ENCODE measurements at regions not wholly inside any gene's neighbourhood (a gene's known extent, or its start where the extent isn't known, plus 50 kb on each side); places are given as distances from the start of the nearest gene placed in this dataset.

DNA sequence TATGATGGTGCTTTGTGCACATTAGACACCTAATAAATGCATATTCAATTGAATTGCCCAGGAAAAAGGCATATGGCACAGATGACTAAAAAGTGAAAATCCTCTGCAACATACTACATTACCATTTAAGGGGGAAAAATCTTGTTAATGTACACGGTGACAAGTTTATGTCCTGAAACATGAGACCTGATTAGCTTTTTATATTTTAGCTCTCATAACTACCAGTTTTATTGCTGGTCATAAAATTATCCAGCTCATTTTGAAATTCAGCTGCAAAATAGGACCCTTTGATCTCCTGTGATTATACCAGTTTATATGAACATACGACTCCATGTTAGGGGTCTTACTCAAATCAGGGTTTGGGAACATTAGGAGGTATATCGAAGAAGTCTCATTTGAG lies 684.6 kb upstream of the CCDC54 start:
- Histone ChIP-seq H3K9me3 (ENCODE audit: control insufficient read depth, low read length) (no peaks in the 10 kb centered on the region), H3K27ac (ENCODE audit: low read depth, low read length) (no peak overlapping the region)

DNA sequence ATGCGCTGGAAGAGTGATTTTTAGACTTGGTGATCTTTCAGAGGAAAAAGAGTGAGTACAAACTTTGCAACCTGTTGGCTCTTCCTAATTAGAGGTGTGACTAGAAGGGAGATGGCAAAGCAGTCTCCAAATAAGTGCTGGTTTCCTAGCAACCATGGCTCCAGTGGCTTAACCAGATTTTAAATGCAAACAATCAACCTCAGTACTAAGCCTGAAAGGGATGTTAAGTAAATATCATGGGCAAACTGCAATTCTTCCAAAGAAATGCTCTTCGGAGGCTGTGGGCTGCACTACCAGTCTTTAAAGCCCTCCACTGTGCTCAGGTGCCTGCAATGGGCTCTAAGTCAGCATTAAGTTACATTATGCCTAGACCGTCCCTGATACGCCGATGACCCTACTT lies 678.1 kb upstream of the CCDC54 start:
- Histone ChIP-seq H3K36me3 (ENCODE audit: control insufficient read depth, insufficient read depth, low read length) (no peaks in the 10 kb centered on the region), H3K27ac (ENCODE audit: low read depth, low read length) (no peak overlapping the region), H3K4me1 (ENCODE audit: control insufficient read depth, insufficient read depth, low read length) (no peaks in the 10 kb centered on the region), H3K9ac (ENCODE audit: extremely low read depth, low read length, poor library complexity, severe bottlenecking) (no peak overlapping the region), H3K9me3 (ENCODE audit: control insufficient read depth, low read length) (no peaks in the 10 kb centered on the region), H3K4me3 (ENCODE audit: low read length) (no peak overlapping the region), H3K27me3 (ENCODE audit: control insufficient read depth, insufficient read depth, low read length, poor library complexity, severe bottlenecking) (no peaks in the 10 kb centered on the region)
- DNase-seq, result peak; percentile 41
- H3K4me3 Mint-ChIP-seq, result no peak overlapping the region
- TF ChIP-seq, protein P1, sequence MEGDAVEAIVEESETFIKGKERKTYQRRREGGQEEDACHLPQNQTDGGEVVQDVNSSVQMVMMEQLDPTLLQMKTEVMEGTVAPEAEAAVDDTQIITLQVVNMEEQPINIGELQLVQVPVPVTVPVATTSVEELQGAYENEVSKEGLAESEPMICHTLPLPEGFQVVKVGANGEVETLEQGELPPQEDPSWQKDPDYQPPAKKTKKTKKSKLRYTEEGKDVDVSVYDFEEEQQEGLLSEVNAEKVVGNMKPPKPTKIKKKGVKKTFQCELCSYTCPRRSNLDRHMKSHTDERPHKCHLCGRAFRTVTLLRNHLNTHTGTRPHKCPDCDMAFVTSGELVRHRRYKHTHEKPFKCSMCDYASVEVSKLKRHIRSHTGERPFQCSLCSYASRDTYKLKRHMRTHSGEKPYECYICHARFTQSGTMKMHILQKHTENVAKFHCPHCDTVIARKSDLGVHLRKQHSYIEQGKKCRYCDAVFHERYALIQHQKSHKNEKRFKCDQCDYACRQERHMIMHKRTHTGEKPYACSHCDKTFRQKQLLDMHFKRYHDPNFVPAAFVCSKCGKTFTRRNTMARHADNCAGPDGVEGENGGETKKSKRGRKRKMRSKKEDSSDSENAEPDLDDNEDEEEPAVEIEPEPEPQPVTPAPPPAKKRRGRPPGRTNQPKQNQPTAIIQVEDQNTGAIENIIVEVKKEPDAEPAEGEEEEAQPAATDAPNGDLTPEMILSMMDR (conservative IDR thresholded peaks at IDR 0.05), result no peak
- no peaks in the 10 kb centered on the region for H3K36me3 Mint-ChIP-seq (ENCODE audit: low read depth)
- no peaks in the 10 kb centered on the region for H3K9me3 Mint-ChIP-seq
- H3K27me3 Mint-ChIP-seq (ENCODE audit: insufficient read depth), result no peaks in the 10 kb centered on the region
- peaks cover 16% of the 10 kb centered on the region for H3K4me1 Mint-ChIP-seq
- WGBS, 2 experiments (ENCODE audit: insufficient coverage in 1 of 2, insufficient read length in 1 of 2), result 89 to 91% methylated on average over 4 to 5 of the region's 5 CpGs
- peak overlapping the region; percentile 54 for H3K27ac Mint-ChIP-seq

More for the DNA sequence above, 684.6 kb upstream of the CCDC54 start:
- Histone ChIP-seq H3K36me3 (ENCODE audit: control insufficient read depth, insufficient read depth, low read length) (no peaks in the 10 kb centered on the region), H3K4me3 (ENCODE audit: low read length) (no peak overlapping the region), H3K9ac (ENCODE audit: extremely low read depth, low read length, poor library complexity, severe bottlenecking) (no peak overlapping the region), H3K27me3 (ENCODE audit: control insufficient read depth, insufficient read depth, low read length, poor library complexity, severe bottlenecking) (no peaks in the 10 kb centered on the region), H3K4me1 (ENCODE audit: control insufficient read depth, insufficient read depth, low read length) (no peaks in the 10 kb centered on the region)
- no peaks in the 10 kb centered on the region for H3K4me1 Mint-ChIP-seq
- no peak overlapping the region for H3K27ac Mint-ChIP-seq
- H3K27me3 Mint-ChIP-seq (ENCODE audit: insufficient read depth), result no peaks in the 10 kb centered on the region
- no peak for DNase-seq
- TF ChIP-seq, protein P1 (conservative IDR thresholded peaks at IDR 0.05), result no peak
- 93 to 100% methylated on average over 3 of the region's 3 CpGs for WGBS, 2 experiments (ENCODE audit: insufficient coverage in 1 of 2, insufficient read length in 1 of 2)
- H3K9me3 Mint-ChIP-seq, result no peaks in the 10 kb centered on the region
- no peak overlapping the region for H3K4me3 Mint-ChIP-seq
- no peaks in the 10 kb centered on the region for H3K36me3 Mint-ChIP-seq (ENCODE audit: low read depth)

DNA sequence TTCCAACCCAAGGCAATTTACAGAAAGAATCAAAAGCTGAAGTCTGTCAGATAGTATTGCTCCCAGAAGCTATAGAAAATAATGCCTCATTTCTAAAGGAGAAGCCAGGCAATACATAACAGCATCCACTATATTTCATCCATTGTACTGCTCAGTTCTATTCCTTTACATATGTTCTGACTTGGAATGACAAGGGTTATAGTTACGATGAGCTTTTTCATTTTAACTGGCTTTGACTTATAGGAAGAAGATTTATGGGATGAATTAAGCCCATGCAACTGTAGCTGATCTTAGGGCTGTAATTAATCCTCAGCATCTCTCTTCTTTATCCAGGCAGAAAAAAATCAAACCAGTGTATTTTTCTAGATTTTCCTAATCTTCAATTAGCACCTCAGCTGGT lies 676.3 kb upstream of the CCDC54 start:
- Mint-ChIP-seq H3K9me3 (no peaks in the 10 kb centered on the region), H3K36me3 (ENCODE audit: low read depth) (no peaks in the 10 kb centered on the region)

More for the DNA sequence above, 676.3 kb upstream of the CCDC54 start:
- DNase-seq, result no peak
- WGBS, 2 experiments (ENCODE audit: insufficient coverage in 1 of 2, insufficient read length in 1 of 2), result 87% methylated on average over 1 of the region's 1 CpG; no CpG with 5 or more reads in 1 of the 2 experiments
- Mint-ChIP-seq H3K27me3 (ENCODE audit: insufficient read depth) (no peaks in the 10 kb centered on the region), H3K27ac (no peak overlapping the region), H3K4me3 (no peak overlapping the region), H3K4me1 (peaks cover 16% of the 10 kb centered on the region)
- H3K9me3 ChIP-seq (ENCODE audit: control insufficient read depth, low read length), result no peaks in the 10 kb centered on the region
- no peak overlapping the region for H3K27ac ChIP-seq (ENCODE audit: low read depth, low read length)
- H3K36me3 ChIP-seq (ENCODE audit: control insufficient read depth, insufficient read depth, low read length), result no peaks in the 10 kb centered on the region
- TF ChIP-seq, protein P1 (conservative IDR thresholded peaks at IDR 0.05), result no peak
- H3K4me1 ChIP-seq (ENCODE audit: control insufficient read depth, insufficient read depth, low read length), result no peaks in the 10 kb centered on the region
- no peaks in the 10 kb centered on the region for H3K27me3 ChIP-seq (ENCODE audit: control insufficient read depth, insufficient read depth, low read length, poor library complexity, severe bottlenecking)
- no peak overlapping the region for H3K9ac ChIP-seq (ENCODE audit: extremely low read depth, low read length, poor library complexity, severe bottlenecking)
- no peak overlapping the region for H3K4me3 ChIP-seq (ENCODE audit: low read length)

Measured in endodermal cell (in vitro differentiated cells).